ENCODE measurements at regions not wholly inside any gene's neighbourhood (a gene's known extent, or its start where the extent isn't known, plus 50 kb on each side); places are given as distances from the start of the nearest gene placed in this dataset.

DNA sequence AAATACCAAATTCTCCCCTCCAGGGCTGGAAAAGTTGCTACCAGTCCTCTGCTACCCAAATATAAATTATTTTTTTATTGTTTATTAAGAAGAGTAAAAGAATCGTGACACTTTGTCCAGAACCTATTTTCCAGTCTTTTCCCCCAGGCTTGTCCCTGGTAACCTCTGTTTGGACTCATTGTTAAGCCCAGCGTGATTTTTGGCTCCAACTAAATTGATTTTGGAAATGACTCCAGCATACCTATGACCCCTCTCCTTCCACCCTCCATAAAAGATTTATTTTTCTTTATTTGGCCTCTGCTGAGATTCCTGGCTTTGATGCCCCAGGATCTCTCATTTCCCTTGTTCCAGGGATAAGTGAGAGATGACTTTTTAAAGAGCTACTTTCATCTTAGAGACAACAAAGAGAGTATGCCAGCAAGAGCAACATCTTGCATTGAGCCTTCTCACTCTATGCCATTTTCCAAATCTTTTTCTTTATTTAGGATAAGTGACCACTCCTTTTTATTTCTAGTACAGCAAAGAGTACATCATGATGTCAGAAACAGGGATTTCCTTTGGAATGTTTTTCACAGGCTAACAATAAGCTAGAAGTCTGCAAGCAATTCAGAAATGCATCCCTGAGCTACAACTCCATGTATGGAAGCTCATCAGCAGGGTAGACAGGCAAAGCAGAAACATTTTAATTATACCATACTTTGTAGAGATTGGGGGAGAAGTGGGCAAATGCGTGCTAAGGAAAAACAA is 75.8 kb downstream of the DAD1 start:
- ATAC-seq (peak in 1 of 4 donors; percentile 32), DNase-seq (no peak)
- no peak for TF ChIP-seq POLR2A (IDR thresholded peaks at IDR 0.05)
- intact Hi-C loops (cut with DNase I) = no loop called here
- WGBS (ENCODE audit: insufficient coverage, low coverage, low lambda C conversion rate, missing lambda C conversion rate) = 42% methylated on average over 3 of the region's 3 CpGs
- Histone ChIP-seq H3K9me3 (no peaks in the 10 kb centered on the region), H3K27ac (no peak overlapping the region), H3K27me3 (no peaks in the 10 kb centered on the region), H3K4me1 (peaks cover 0 to 6% (median 2%) of the 10 kb centered on the region in 4 donors), H3K4me3 (no peak overlapping the region), H3K36me3 (no peaks in the 10 kb centered on the region)

- DNase-seq (no peak), ATAC-seq (peak in 1 of 4 donors; percentile 22)
- Histone ChIP-seq H3K27ac (no peak overlapping the region), H3K36me3 (no peaks in the 10 kb centered on the region), H3K9me3 (no peaks in the 10 kb centered on the region), H3K27me3 (no peaks in the 10 kb centered on the region), H3K4me1 (peaks cover 0 to 6% (median 2%) of the 10 kb centered on the region in 4 donors), H3K4me3 (no peak overlapping the region)
- intact Hi-C loops (cut with DNase I) = no loop called here
- 25% methylated on average over 2 of the region's 2 CpGs for WGBS (ENCODE audit: insufficient coverage, low coverage, low lambda C conversion rate, missing lambda C conversion rate)
- TF ChIP-seq POLR2A (IDR thresholded peaks at IDR 0.05) (no peak), CTCF (IDR thresholded peaks at IDR 0.05) (no peak)
These were observed 76.8 kb downstream of the DAD1 start for GRCh38 chr14:22512106-22512814.

- 57% methylated on average over 3 of the region's 3 CpGs for WGBS (ENCODE audit: insufficient coverage, low coverage, low lambda C conversion rate, missing lambda C conversion rate)
- H3K27me3 ChIP-seq = no peaks in the 10 kb centered on the region
- no peak overlapping the region for H3K27ac ChIP-seq
- no peaks in the 10 kb centered on the region for H3K9me3 ChIP-seq
- intact Hi-C loops (cut with DNase I) = no loop called here
- H3K4me3 ChIP-seq = no peak overlapping the region
- TF ChIP-seq CTCF (IDR thresholded peaks at IDR 0.05) = no peak
- TF ChIP-seq POLR2A (IDR thresholded peaks at IDR 0.05) = no peak
- peaks cover 0 to 6% (median 2%) of the 10 kb centered on the region in 4 donors for H3K4me1 ChIP-seq
- ATAC-seq = no peak
- H3K36me3 ChIP-seq = no peaks in the 10 kb centered on the region
- no peak for DNase-seq
These were observed 78.4 kb downstream of the DAD1 start for GRCh38 chr14:22510527-22511110.

DNA sequence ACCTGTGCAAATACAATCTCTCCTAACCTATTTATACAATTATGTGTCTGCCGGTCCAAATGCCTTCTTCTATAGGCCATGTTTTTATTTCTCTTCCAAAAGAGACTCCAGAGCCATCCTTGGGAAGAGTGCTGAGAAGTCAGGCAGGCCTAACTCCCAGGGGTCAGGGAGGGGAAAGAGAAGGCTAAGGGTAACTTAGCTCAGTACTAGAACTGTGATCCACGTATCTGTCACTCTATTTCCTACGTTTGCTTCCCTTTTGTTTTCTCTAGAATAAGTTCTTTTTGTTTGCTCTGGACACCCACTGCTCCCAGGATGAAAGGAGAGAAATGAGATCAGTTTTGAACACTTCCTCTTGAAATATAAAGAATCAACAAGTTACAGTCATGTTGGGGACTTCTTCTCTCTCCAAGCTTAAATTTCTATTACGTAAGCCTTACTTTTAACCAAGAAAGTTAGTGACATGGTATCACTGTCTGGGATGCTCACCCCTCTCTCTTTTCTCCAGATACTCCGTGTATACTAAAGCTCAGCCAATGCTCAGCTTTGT is 79.2 kb downstream of the DAD1 start:
- H3K36me3 ChIP-seq = no peaks in the 10 kb centered on the region
- WGBS (ENCODE audit: insufficient coverage, low coverage, low lambda C conversion rate, missing lambda C conversion rate) = 33% methylated on average over 5 of the region's 5 CpGs
- TF ChIP-seq CTCF (IDR thresholded peaks at IDR 0.05) (no peak), POLR2A (IDR thresholded peaks at IDR 0.05) (no peak)
- H3K27ac ChIP-seq = no peak overlapping the region
- H3K27me3 ChIP-seq = no peaks in the 10 kb centered on the region
- intact Hi-C loops (cut with DNase I) = no loop called here
- DNase-seq (no peak), ATAC-seq (no peak)
- no peak overlapping the region for H3K4me3 ChIP-seq
- H3K9me3 ChIP-seq = no peaks in the 10 kb centered on the region
- H3K4me1 ChIP-seq = peaks cover 0 to 6% (median 2%) of the 10 kb centered on the region in 4 donors
